ENCODE measurements at regions not wholly inside any gene's neighbourhood (a gene's known extent, or its start where the extent isn't known, plus 50 kb on each side); places are given as distances from the start of the nearest gene placed in this dataset.

DNA sequence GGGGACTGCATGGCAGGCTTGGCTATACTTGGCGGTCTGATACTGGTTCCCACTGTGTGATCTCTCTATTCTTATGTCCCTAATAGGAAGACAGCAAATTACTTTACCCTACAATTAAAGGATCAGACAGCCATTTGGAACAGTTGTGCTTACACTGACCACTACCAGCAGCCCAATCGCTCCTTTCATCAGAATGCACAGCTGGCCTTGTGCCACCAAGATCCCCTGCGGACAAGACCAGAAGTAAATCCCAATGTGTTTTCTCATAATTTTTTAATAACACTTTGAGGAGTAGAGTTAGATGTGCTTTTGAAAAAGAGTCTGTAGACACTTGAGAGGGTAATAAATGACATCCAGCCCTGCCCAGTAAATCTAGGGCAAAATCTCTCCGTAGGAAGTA, 297.2 kb upstream of the ZNF32 start:
- DNase-seq = no peak
- Mint-ChIP-seq H3K36me3 (no peaks in the 10 kb centered on the region), H3K4me3 (no peak overlapping the region), H3K27ac (no peak overlapping the region), H3K9me3 (peaks cover 0 to 2% of the 10 kb centered on the region in 2 donors), H3K27me3 (ENCODE audit: low read depth in 2 of 2) (peaks cover 21 to 33% of the 10 kb centered on the region in 2 donors), H3K4me1 (peaks cover 0 to 15% of the 10 kb centered on the region in 2 donors)
- H3K27ac ChIP-seq (ENCODE audit: low read length) = no peak overlapping the region
- no peak for ATAC-seq
- 97% methylated on average over 4 of the region's 4 CpGs for WGBS (ENCODE audit: insufficient coverage)
- no peaks in the 10 kb centered on the region for H3K9me3 ChIP-seq (ENCODE audit: control insufficient read depth, insufficient read depth, low read length)
- H3K36me3 ChIP-seq (ENCODE audit: control insufficient read depth, insufficient read depth, low read length) = no peaks in the 10 kb centered on the region
- H3K4me3 ChIP-seq (ENCODE audit: low read length) = no peak overlapping the region
- no peaks in the 10 kb centered on the region for H3K4me1 ChIP-seq (ENCODE audit: control insufficient read depth, insufficient read depth, low read length)
- intact Hi-C loops (cut with micrococcal nuclease) = no loop called here
- peaks cover 4% of the 10 kb centered on the region for H3K27me3 ChIP-seq (ENCODE audit: control insufficient read depth, insufficient read depth, low read length)
- no peak for TF ChIP-seq CTCF (IDR thresholded peaks at IDR 0.05)

DNA sequence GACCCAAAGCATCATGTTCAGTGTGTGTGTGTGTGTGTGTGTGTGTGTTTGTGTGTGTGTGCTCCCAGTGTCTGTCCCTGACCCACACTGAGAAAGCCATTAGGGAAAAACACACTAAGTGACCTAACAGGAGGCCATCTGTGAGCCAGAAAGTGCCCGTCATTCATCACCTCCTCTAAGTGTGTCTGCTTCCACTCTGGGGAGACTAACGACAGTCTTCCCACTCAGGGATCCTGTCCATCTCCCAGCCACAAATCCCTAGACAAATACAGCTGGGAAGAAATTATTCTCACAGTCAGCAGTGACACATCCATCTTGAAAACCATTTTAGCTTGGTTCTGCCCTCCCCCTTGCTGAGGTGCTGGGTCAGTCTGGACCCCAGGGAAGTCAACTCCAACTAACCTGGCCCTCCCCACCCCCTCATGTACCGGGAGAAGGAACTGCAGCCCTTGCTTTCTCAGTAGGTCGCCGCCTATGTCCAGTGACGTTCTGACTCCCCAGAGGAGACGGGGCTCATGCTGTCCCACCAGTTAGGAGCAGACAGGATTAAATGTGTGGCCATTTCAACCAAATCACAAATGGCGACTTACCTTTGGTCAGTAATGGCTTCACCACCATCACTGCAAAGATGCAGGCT, 296.5 kb upstream of the ZNF32 start:
- Mint-ChIP-seq H3K4me3 (no peak overlapping the region), H3K4me1 (peaks cover 0 to 16% of the 10 kb centered on the region in 2 donors)
- 80% methylated on average over 8 of the region's 8 CpGs for WGBS (ENCODE audit: insufficient coverage)

GRCh38 chr10:43944381-43945093, 295.9 kb upstream of the ZNF32 start:
- intact Hi-C loops (cut with micrococcal nuclease) = no loop called here
- H3K36me3 Mint-ChIP-seq = no peaks in the 10 kb centered on the region
- no peak overlapping the region for H3K4me3 Mint-ChIP-seq
- Histone ChIP-seq H3K4me3 (ENCODE audit: low read length) (no peak overlapping the region), H3K27me3 (ENCODE audit: control insufficient read depth, insufficient read depth, low read length) (peaks cover 4% of the 10 kb centered on the region), H3K27ac (ENCODE audit: low read length) (no peak overlapping the region), H3K9me3 (ENCODE audit: control insufficient read depth, insufficient read depth, low read length) (no peaks in the 10 kb centered on the region), H3K36me3 (ENCODE audit: control insufficient read depth, insufficient read depth, low read length) (no peaks in the 10 kb centered on the region), H3K4me1 (ENCODE audit: control insufficient read depth, insufficient read depth, low read length) (peaks cover 3% of the 10 kb centered on the region)
- 32% methylated on average over 4 of the region's 5 CpGs for WGBS (ENCODE audit: insufficient coverage)
- ATAC-seq = no peak
- no peak for DNase-seq
- H3K27me3 Mint-ChIP-seq (ENCODE audit: low read depth in 2 of 2) = peaks cover 11 to 19% of the 10 kb centered on the region in 2 donors
- H3K27ac Mint-ChIP-seq = no peak overlapping the region
- H3K4me1 Mint-ChIP-seq = peaks cover 6 to 23% of the 10 kb centered on the region in 2 donors
- no peak for TF ChIP-seq CTCF (IDR thresholded peaks at IDR 0.05)
- H3K9me3 Mint-ChIP-seq = no peaks in the 10 kb centered on the region

More for the DNA sequence above, 296.5 kb upstream of the ZNF32 start:
- Mint-ChIP-seq H3K27me3 (ENCODE audit: low read depth in 2 of 2) (peaks cover 14 to 26% of the 10 kb centered on the region in 2 donors), H3K27ac (no peak overlapping the region), H3K36me3 (no peaks in the 10 kb centered on the region), H3K9me3 (no peaks in the 10 kb centered on the region)
- TF ChIP-seq CTCF (IDR thresholded peaks at IDR 0.05) = no peak
- H3K27me3 ChIP-seq (ENCODE audit: control insufficient read depth, insufficient read depth, low read length) = peaks cover 4% of the 10 kb centered on the region
- ATAC-seq = no peak
- intact Hi-C loops (cut with micrococcal nuclease) = no loop called here
- no peaks in the 10 kb centered on the region for H3K36me3 ChIP-seq (ENCODE audit: control insufficient read depth, insufficient read depth, low read length)
- peaks cover under 1% of the 10 kb centered on the region for H3K4me1 ChIP-seq (ENCODE audit: control insufficient read depth, insufficient read depth, low read length)
- no peak for DNase-seq
- H3K27ac ChIP-seq (ENCODE audit: low read length) = no peak overlapping the region
- H3K9me3 ChIP-seq (ENCODE audit: control insufficient read depth, insufficient read depth, low read length) = no peaks in the 10 kb centered on the region
- H3K4me3 ChIP-seq (ENCODE audit: low read length) = no peak overlapping the region
